ENCODE measurements at regions not wholly inside any gene's neighbourhood (a gene's known extent, or its start where the extent isn't known, plus 50 kb on each side); places are given as distances from the start of the nearest gene placed in this dataset. TPM values are rescaled to one million over a fixed set of nuclear protein-coding genes. Genes with fewer than 3 reads are reported as not detected.

DNA sequence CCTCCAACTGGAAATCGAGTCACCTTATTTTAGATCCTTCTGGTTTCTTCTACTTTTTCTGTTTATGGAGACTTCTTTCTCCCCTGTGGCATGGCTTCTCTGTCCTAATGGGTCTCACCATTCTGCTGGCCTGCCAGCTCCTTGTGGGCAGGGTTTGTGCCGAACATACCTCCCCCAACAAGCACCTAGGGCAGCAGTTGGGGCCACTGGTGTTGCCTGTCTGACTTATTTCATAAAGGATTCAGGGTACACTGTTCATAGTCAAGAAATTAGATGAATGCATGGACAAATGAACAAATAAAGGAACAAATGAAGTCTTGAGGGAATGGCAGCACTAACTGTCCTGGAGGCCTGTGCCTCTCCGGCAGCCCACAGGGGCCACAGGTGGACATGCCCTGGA lies 55.6 kb upstream of the DOCK1 start:
- Histone ChIP-seq H4K20me1 (ENCODE audit: insufficient read depth, low read length) (no peaks in the 10 kb centered on the region), H3K36me3 (ENCODE audit: insufficient read depth, low read length) (no peaks in the 10 kb centered on the region), H3K27me3 (ENCODE audit: insufficient read depth, low read length) (peaks cover 21% of the 10 kb centered on the region), H3K9me3 (ENCODE audit: low read depth, low read length) (no peaks in the 10 kb centered on the region), H2AFZ (ENCODE audit: low read length) (no peak overlapping the region), H3K27ac (ENCODE audit: low read depth, low read length) (no peak overlapping the region), H3K4me3 (ENCODE audit: insufficient read depth, low read length) (no peak overlapping the region), H3K4me1 (ENCODE audit: insufficient read depth, low read length) (no peaks in the 10 kb centered on the region), H3K79me2 (ENCODE audit: insufficient read depth, low read length) (no peaks in the 10 kb centered on the region), H3K4me2 (ENCODE audit: insufficient read depth, low read length) (no peak overlapping the region)
- TF ChIP-seq, protein P1, sequence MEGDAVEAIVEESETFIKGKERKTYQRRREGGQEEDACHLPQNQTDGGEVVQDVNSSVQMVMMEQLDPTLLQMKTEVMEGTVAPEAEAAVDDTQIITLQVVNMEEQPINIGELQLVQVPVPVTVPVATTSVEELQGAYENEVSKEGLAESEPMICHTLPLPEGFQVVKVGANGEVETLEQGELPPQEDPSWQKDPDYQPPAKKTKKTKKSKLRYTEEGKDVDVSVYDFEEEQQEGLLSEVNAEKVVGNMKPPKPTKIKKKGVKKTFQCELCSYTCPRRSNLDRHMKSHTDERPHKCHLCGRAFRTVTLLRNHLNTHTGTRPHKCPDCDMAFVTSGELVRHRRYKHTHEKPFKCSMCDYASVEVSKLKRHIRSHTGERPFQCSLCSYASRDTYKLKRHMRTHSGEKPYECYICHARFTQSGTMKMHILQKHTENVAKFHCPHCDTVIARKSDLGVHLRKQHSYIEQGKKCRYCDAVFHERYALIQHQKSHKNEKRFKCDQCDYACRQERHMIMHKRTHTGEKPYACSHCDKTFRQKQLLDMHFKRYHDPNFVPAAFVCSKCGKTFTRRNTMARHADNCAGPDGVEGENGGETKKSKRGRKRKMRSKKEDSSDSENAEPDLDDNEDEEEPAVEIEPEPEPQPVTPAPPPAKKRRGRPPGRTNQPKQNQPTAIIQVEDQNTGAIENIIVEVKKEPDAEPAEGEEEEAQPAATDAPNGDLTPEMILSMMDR (IDR thresholded peaks at IDR 0.05; ENCODE audit: extremely low read depth, low read depth, low read length) = no peak
- DNase-seq (ENCODE audit: insufficient read length, low spot score, missing footprints) = no peak

DNA sequence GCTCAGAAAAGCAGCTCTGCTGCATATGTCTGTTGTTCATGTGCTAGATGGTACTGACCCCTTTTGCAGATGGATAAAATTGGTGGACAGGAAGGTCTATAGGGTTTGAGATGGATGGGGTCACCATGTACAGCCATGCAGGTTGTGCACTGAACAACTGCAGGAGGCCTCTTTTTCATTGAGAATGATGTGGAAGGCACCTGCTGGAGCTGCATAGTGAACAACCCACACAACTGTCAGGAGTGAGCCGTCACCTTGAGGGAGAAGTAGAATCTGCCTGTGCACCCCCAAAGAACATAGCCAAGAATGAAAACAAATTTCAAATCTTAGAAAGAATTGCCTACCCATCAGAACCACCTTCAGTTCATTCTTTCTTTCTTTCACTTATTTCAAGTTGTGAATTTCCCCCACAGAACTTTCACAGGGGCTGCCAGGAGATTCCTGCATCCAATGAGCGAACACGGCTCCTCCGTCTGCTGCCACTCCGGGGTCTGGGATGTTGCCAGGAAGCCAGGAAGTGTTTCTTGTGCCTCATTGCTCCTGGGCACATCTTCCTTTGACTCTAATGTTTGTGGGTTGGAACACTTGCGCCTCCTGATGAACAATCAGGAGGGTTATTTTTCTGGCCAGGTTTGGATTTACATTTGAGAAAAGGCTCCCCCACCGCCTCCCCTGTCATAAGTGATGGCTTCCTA lies 53.7 kb upstream of the DOCK1 start:
- Histone ChIP-seq H4K20me1 (ENCODE audit: insufficient read depth, low read length) (no peaks in the 10 kb centered on the region), H3K4me3 (ENCODE audit: insufficient read depth, low read length) (no peak overlapping the region), H3K36me3 (ENCODE audit: insufficient read depth, low read length) (no peaks in the 10 kb centered on the region), H3K27ac (ENCODE audit: low read depth, low read length) (no peak overlapping the region), H2AFZ (ENCODE audit: low read length) (no peak overlapping the region), H3K4me1 (ENCODE audit: insufficient read depth, low read length) (no peaks in the 10 kb centered on the region), H3K79me2 (ENCODE audit: insufficient read depth, low read length) (no peaks in the 10 kb centered on the region), H3K9me3 (ENCODE audit: low read depth, low read length) (no peaks in the 10 kb centered on the region), H3K4me2 (ENCODE audit: insufficient read depth, low read length) (no peak overlapping the region), H3K27me3 (ENCODE audit: insufficient read depth, low read length) (peaks cover 25% of the 10 kb centered on the region)
- TF ChIP-seq, protein P1 (IDR thresholded peaks at IDR 0.05; ENCODE audit: extremely low read depth, low read depth, low read length) = no peak
- DNase-seq (ENCODE audit: insufficient read length, low spot score, missing footprints) = no peak

DNA sequence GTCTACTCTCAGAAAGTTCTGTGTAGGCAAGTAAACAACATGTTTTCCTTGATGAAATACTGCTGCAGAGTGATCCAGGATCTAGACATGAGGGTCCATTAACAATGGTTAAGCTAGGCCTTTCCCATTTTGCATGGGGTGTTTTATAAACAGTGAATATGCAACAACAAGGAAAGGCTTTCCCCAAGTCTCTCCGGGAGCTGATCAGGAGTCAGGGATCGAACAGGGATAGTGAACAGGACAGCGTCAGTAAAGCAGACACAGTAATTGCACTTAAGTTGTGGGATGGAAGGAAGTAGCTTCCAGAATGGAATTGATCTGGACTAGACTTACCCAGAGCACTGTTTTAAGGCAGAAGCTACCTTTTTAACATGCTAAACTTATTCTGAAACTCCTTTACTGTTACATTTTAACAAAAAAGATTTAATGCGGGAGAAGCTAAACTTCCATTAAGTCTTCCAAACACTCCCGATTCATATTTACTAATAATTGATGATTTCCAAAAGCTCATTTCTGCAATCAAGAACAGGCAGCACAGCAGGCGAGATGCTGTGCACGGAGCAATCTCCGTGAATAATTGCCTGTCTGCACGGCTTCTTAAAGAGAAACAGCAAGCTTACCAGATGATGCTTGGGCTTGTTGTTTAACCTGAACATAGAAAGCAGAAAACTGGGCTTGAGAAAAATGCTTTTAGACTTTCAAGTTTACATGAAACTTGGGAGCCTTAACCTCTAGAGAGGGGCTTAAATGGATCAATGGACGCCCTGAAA lies 50.3 kb upstream of the DOCK1 start:
- Histone ChIP-seq H3K9me3 (ENCODE audit: low read depth, low read length) (peaks cover 5% of the 10 kb centered on the region), H2AFZ (ENCODE audit: low read length) (no peak overlapping the region), H3K27me3 (ENCODE audit: insufficient read depth, low read length) (peaks cover 21% of the 10 kb centered on the region), H3K4me1 (ENCODE audit: insufficient read depth, low read length) (no peaks in the 10 kb centered on the region), H4K20me1 (ENCODE audit: insufficient read depth, low read length) (no peaks in the 10 kb centered on the region), H3K4me2 (ENCODE audit: insufficient read depth, low read length) (no peak overlapping the region), H3K36me3 (ENCODE audit: insufficient read depth, low read length) (no peaks in the 10 kb centered on the region), H3K27ac (ENCODE audit: low read depth, low read length) (no peak overlapping the region), H3K4me3 (ENCODE audit: insufficient read depth, low read length) (no peak overlapping the region), H3K79me2 (ENCODE audit: insufficient read depth, low read length) (no peaks in the 10 kb centered on the region)
- DNase-seq (ENCODE audit: insufficient read length, low spot score, missing footprints) = peak; percentile 85
- TF ChIP-seq, protein P1 (IDR thresholded peaks at IDR 0.05; ENCODE audit: extremely low read depth, low read depth, low read length) = no peak

Small RNAs in the stretch of these regions (small RNA-seq; reads per million reads assigned to genes)
- gene RF00271 = not detected
